ENCODE measurements at regions not wholly inside any gene's neighbourhood (a gene's known extent, or its start where the extent isn't known, plus 50 kb on each side); places are given as distances from the start of the nearest gene placed in this dataset.
A peak's percentile ranks its signal among the peaks of the same experiment; 100 is the strongest.

- DNase-seq, result no peak
Observed at GRCh38 chr3:45277636-45278035, 51.5 kb upstream of the TMEM158 start.

- DNase-seq, result no peak
Observed at GRCh38 chr3:45280232-45280631, 54.1 kb upstream of the TMEM158 start.

DNA sequence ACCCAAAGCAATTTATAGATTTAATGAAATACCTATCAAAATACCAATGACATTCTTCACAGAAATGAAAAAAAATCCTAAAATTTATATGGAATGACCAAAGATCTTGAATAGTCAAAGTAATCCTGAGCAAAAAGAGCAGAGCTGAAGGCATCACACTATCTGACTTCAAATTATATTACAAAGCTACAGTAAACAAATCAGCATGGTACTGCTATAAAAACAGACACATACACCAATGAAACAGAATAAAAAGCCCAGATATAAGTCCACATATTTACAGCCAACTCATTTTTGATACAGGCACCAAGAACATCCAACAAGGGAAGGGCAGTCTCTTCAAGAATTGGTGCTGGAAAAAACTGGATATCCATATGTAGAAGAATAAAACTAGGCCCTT, 54.9 kb upstream of the TMEM158 start:
- DNase-seq, result no peak

- no peak for DNase-seq
Observed at GRCh38 chr3:45283471-45283870, 57.4 kb upstream of the TMEM158 start.

DNA sequence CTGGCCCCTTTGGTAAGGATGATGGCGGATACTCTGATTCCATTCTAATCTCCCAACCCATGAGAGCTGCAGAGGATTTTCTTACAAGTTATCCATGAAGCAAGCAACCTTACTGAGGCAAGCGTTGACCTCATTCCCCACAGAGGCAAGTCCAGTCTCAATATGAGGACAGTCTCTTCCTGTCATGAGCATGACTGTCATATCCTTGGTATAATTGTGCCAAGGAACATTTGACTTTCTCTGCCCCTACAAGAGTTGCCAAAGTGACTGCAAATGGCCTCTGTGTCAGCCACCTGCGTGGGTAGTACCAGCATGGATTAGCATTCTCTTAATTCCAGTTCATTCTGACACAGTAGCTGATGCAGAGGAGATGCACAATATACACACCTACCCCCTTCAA, 71.2 kb upstream of the TMEM158 start:
- no peak for DNase-seq

GRCh38 chr3:45302470-45302869, 76.4 kb upstream of the TMEM158 start:
- no peak for DNase-seq

DNA sequence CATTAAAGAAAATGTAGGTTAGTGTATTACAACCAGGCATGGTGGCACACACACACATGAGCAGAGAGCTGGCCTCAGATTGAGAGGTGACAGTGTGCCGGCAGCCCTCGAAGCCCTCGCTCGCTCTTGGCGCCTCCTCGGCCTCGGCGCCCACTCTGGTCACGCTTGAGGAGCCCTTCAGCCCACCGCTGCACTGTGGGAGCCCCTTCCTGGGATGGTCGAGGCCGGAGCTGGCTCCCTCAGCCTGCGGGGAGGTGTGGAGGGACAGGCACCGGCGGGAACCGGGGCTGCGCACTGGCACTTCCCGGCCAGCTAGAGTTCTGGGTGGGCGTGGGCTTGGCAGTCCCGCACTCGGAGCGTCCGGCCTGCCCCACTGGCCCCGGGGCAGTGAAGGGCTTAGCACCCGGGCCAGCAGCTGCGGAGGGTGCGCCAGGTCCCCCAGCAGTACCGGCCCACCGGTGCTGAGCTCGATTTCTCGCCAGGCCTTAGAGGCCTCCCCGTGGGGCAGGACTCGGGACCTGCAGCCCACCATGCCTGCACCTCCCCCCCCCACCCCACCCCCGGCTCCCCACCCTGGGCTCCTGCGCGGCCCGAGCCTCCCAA, 80.4 kb upstream of the TMEM158 start:
- no peak for DNase-seq

GRCh38 chr3:45309876-45310275, 78.5 kb upstream of the LARS2 start:
- peak; percentile 26 for DNase-seq

DNA sequence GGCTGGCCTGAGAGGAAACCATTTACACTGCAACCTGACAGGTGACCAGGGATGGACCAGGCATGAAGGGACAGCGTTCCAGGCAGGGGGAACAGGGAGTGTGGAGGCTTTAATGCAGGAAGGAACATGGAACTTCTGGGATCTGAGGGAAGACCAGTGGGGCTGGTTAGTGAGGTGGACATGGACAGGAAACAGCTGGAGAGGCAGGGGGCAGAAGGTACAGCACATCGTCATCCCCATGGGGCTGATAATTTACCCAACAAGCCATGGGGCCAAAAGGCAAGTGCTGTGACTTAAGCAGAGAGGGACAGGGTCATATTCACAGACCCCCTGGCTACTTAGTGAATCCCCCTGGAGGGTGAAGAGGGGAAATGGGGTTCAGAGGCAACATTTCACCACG, 77.0 kb upstream of the LARS2 start:
- DNase-seq, result no peak

- no peak for DNase-seq
Observed at GRCh38 chr3:45311953-45312801, 76.2 kb upstream of the LARS2 start.

GRCh38 chr3:45312836-45313493, 75.4 kb upstream of the LARS2 start:
- DNase-seq, result no peak

- no peak for DNase-seq
Observed at GRCh38 chr3:45313743-45314403, 74.5 kb upstream of the LARS2 start.

DNA sequence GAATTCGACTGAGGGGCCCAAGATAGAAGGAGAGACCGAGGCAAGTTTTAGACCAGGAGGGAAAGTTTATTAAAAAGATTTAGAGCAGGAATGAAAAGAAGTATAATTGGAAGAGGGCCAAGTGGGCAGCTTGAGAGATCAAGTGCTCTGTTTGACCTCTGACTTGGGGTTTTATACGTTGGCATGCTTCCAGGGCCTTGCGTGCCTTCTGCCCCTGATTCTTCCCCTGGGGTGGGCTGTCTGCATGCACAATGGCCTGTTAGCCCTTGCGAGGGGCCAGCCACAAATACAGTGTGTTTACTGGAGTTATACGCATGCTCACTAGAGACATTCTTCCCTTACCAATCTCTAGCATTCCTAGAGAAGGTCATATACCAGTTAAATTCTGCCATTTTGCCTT, 70.7 kb upstream of the LARS2 start:
- no peak for DNase-seq

DNA sequence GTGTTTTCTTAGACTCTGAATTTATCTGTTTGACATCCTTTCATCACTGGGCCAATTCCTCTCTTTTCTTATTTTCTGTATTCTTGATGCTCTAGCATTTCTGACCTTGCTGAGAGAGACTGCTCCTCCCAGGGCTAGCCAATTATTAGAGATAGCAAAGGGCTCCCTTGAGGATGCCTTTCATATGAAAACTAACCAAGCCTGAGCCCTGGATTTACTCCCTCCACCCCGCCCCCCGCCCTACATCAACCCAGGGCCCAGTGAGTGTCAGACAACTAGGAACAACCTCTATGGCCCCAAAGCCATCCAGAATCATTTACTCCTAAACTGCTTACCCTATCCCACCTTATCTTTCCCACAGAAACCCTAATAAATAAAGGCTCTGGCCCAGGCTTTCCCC, 69.7 kb upstream of the LARS2 start:
- no peak for DNase-seq

DNA sequence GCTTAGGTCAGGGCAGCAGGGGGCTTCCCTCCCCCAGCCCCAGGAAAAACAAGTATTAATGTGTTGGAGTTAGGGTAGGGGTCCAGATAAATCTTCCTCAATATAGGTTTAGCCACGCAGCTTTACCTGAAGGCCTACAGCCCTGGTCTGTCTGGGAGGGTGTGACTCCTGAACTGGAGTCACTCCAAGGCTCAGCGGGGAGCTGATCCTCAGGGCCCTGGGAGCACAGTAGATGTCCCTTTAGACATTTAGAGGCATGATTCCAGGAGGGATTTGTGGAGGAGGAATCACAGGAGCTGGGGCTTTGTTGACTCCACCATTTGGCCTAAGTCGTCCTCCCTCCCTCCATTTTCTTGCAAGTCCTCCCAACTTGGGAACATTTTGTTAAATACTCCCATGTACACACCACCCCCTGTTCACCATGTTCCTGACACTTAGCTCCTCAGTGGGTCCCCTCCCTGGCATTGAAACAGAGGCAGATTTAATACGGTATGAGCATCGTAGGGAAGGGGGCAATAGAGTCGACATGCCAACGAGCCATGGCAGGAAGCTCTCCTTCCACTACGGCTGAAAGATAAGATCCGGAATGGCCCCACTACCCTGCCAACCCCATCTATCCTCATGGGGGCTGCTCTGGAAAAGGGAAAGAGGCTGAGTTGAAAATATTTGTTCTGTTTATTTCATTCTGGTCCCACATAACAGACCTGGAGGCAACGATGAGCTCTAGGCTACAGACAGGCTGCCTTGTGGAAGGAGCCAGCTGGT, 69.0 kb upstream of the LARS2 start:
- no peak for DNase-seq

DNA sequence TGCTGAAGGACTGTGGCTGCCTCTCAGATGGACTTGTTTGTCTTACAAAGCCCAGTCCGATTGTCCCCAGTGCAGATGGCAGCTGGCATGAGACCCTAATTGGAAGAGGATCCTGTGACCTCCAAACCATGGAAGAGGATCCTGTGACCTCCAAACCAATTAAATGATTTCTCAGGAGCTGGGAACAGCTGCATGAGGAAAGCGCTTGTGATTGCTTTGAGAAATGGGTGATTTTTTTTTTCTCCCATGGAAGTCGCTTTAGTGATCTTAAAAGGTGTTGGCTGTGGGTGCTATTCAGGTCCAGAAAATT, 68.4 kb upstream of the LARS2 start:
- DNase-seq, result no peak

GRCh38 chr3:45320986-45321385, 67.4 kb upstream of the LARS2 start:
- no peak for DNase-seq

DNA sequence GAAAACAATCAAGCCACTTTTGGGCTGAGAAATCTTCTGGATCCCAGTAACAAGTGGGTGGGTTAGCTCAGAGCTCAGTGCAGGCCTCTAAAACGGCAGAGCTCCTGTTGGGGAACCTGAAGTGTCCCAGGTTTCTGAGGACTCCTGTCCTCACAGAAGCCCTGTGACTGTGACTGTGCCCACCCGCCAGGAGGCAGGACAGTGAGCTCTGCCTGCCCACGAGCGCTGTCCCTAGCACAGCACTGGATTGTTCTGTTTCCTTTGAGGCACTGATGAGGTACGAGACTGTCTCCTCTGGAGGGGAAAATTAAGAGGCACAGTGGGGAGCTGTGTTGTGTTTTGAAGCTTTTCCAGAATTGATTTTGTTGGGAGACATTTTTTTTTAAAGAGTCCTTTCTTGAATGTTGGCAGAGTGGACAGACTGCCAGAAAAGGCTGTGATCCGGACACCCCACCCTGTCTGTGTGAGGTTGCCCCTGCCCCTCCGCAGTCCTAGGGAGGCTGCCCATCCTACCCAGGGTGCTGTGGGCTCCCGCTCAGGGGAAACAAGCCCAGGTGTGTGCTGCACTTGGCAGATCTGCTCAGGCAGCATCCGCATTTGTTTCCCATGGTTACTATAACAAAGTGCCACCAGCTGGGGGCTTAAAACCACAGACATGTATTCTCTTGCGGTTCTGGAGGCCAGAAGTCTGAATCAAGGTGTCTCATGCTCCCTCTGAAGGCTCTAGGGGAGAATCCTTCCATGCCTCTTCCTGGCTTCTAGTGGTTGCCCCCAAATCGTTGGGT, 66.6 kb upstream of the LARS2 start:
- DNase-seq, result no peak

DNA sequence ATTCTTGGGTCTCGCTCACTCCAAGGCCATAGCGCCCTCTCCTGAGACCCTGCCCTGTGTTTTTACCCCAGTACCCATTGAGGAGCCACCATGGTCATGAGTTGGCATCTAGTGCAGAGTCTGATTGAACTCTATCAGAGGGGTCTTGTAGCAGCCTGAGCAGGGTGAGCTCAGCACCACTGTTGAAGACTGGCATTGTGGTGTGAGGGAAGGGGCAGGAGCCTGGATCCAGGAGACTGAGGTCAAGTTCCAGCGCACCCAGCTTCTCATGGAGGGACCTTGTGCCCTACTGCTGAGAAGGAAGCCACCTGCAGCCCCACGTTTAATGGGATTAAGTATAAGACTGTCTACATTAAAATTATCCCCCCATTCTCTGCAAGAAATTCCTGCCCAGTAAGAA, 65.8 kb upstream of the LARS2 start:
- DNase-seq, result no peak

DNA sequence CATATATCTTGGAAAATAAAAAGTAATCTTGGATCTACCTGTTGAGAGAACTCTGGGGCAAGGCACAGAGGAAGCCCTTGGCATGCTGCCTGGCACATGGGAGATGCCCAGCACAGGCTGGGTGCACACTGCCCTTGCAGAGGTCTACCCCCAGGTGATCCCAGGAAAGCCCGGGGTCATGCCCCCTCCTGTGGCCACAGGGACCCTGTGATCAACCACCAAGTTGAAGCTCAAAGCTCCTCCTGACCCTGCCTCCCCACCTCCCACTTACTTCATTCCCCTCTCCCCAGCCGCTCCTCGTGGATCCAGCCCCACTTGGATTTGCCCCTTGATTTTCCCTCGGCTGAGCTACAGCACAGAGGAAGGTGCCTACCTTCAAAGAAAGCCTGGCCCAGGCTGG, 62.7 kb upstream of the LARS2 start:
- no peak for DNase-seq

DNA sequence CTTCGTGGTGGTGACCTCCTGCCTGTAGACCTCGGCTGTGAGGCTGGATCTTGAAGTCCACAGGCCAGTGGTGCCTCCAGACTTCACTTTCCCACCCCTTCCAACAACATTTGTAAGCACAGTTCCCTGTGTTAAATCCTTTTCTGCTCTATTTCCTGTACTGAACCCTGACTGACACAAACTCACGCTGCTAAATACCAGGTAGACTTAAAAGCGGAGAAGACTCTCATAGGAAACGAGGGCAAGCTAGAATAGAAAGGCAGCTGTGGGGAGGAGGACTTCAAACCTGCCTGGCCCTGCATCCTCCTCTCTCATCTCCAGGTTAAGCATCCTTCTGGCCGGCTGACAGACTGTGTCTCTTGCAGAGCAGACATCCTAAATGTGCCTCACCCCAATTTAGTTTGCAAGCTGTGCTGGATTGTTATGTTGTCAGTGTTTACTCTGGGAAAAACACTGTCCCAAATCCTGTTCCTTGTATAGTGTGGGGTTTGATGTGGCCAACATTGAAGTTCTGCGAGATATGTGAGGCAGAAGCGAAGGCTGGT, 58.5 kb upstream of the LARS2 start:
- no peak for DNase-seq
